Right renal pelvis (tissue), 4 donors: ENCODE measurements at regions not wholly inside any gene's neighbourhood (a gene's known extent, or its start where the extent isn't known, plus 50 kb on each side); places are given as distances from the start of the nearest gene placed in this dataset.
"Not testable (repeated sequence)": the region's sequence is repeated elsewhere in the genome, so short reads cannot be mapped to it uniquely, and the experiment has no call there.

Experiments used
- DNase-seq, 4 donors: peaks; one replicate each; pipeline ENCODE4 v3.0.0-alpha.2; 2013; ENCODE audit warnings: low read depth in 4 of 4, low spot score in 3 of 4, missing footprints in 1 of 4

DNA sequence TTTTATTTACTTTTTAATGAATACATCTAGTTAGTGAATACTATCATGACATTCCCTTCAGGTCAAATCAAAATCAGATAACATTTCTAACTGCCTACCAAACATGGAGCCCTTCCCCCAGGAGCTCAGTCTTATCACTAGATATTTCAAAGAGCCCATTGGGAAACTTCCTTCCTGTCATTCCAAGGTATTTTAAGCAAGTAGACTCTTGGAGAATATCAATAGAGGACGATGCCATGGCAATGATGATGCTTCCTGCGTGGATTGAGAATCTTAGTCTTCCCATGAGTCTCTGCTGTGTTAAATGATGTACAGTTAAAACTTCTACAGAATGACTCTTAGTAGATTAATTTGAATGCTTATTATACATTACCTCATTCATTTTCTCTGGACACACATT lies 384.9 kb downstream of the CENPW start:
- no peak for DNase-seq

DNA sequence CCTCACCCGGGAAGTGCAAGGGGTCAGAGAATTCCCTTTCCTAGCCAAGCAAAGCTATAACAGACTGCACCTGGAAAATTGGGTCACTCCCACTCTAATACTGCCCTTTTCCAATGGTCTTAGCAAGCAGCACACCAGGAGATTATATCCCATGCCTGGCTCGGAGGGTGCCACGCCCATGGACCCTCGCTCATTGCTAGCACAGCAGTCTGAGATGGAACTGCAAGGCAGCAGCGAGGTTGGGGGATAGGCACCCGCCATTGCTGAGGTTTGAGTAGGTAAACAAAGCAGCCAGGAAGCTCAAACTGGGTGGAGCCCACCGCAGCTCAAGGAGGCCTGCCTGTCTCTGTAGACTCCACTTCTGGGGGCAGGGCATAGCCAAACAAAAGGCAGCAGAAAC lies 386.5 kb downstream of the CENPW start:
- not testable (repeated sequence) for DNase-seq

DNA sequence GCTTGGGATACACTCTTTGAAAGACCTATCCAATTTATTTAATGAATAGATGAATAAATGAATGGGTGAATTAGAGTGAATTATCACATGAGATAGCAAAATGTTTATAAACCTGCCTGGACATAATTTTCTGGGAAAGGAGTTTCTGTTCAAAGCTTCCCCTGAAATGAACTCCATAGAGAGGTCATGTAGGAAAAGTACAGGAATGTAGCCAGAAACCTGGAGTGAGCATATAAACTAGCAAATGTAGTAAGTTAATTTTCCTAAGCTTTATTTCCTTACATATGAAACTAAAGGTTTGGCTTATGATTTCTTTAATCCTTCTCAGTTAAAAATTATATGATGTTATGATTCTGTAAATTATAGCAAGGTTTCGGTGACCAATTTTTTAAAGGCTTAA lies 380.3 kb upstream of the RSPO3 start:
- DNase-seq = no peak

DNA sequence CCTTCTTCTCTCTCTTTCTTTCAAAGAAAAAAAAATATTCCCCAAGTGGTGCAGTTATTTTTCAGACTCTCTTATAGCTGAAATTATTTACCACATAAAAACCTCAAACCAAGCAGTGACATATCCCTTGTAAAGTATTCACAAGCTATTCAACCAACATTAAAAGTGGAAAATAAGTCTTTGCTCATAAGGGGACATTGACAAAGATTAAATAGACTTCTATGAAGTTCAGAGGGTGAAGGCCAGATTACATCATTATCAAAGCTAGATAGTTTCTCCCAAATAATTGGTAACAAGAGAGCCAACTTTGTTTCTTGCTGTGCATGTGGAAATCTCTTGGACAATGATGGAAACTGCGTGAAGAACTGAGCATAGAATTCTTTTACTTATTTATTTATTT lies 379.8 kb upstream of the RSPO3 start:
- DNase-seq = no peak

DNA sequence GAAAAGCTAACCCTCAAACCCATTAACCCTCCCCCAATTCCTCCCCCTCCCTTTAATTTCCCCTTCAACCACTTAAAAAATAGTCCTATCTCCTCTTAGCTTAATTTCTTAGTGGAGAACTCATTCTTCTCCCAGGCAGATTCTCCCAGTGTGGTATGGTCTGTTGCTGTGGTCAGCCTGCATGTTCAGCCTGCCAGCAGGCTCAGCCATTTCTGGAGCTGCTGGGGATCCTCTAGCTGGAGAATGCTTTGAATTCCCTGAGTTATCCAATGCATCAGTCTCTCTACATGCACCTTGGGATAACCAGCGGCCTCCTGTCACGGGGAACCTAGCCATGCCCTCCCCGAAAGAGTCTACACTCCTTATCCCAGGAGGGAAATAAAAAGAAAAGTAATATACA lies 375.4 kb upstream of the RSPO3 start:
- no peak for DNase-seq

DNA sequence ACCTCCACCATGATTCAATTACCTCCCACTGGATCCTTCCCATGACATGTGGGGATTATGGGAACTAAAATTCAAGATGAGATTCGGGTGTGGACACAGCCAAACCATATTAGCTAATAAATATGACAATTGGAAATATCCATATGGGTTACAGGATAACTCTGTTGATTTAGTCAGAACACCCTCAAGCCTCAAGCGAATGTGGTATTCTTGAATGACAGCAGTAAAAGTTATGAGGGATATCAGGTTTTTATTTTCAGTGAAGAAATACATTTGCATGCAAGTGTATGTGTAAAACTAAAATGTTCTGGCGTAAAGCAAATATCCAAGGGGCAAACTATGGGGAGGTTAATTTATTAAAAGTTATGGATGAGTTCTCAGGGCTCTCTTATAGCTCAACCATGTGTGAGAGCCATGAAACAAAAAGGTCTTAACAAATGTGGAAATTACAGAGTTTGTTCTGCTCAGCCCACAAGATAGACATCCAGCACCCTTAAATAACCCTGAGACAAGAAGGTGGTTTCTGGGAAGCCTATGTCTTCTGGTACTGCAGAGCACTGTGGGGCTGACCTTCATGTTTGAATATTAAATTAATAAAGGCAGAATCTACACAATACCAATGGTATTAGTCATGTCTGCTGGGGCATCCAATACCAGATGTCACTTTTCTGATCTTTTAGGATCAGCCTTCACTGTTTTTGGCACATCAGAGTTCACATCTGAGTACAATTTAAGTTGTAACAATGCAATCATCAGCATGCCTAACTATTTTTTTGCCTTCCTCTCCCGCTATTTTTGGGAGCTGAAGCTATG lies 370.5 kb upstream of the RSPO3 start:
- no peak for DNase-seq

DNA sequence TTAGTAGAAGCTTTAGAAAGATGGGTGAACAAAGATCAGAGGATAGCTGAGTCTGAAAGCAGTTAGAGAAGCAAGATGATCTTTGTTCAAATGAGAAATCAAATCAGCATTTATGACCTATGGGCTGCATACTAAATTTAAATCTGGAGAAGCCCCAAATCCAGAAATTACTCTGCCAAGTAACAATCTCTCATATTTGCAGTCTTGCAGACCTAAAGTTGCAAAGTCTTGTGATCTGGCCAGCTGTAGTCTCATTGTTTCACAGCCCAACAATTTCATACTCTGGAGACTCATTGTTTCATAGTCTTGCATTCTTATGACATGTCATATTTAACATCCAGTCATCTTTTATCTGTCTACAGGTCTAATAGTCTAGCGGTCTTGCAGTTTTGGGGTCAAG lies 364.9 kb upstream of the RSPO3 start:
- DNase-seq = no peak

DNA sequence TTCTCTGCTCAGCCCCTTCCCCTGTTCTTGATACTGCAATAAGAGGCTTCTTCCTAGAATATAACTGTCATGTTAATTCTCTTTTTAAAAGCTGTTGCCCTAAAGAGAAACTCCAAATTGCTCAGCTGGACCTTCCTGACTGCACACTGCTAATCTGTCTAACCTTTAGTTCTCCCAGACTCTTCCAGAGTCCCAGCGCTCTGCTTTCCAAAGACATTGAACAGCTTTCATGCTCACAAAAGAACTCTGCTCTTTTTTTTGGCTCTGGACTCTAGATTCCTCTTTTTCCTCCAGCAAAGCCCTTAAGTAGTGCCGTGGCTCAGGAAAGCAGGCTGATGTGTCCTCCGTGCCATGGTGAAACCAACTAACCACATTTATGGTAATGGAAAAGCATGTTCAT lies 356.6 kb upstream of the RSPO3 start:
- DNase-seq = no peak

DNA sequence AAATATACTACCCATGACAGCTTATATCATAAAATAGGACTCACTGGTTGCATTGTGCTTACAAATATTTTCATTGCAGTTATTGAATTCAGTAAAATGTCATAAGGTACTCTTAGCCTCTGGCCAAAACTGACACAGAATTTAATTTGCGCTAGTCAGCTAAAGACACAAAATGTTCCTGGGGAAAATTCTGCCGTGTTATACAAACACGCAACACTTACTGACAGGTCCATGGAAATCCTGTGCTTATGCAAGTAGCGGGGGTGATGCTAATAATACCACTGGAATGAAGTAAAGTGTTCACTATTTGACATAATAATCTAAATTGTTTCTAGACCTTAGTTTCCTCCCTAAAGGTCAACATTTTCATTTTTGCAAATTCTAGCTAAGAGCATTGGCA lies 354.4 kb upstream of the RSPO3 start:
- no peak for DNase-seq

DNA sequence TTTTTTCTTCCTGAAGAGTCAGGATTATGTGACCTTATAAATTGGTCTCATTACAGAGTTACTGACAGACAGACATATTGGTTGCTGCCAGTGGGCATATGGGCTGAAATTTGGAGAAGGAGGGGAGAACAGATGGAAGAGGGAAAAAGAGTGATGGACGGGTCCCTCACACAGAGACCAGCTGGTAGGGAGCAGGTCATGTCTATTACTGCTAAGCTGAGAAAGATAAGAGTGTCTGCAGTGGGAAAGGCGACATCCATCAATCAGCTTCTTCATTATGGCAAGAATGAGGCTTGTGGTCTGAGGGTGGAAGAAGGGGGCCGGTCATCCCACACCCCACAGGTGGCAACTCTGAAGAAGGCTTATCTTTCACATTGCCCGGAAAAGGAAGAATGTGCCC lies 353.8 kb upstream of the RSPO3 start:
- no peak for DNase-seq

DNA sequence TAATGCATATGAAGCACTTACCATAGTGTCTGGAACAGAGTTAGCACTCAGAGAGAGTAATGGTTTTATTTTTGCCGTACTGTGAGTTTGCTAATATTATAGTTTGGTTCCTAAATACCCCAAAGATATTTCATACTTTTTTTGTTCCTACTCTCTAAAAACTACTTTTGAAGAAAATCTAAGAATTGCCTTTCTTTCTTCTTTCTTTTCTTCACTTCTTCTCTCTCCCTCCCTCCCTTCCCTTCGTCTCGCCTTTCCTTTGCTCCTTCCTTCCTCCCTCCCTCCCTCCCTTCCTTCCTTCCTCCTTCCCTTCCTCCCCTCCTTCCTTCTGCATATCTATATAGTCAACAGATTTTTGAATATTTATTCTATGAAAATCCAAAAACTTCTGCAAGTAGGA lies 351.7 kb upstream of the RSPO3 start:
- no peak for DNase-seq

DNA sequence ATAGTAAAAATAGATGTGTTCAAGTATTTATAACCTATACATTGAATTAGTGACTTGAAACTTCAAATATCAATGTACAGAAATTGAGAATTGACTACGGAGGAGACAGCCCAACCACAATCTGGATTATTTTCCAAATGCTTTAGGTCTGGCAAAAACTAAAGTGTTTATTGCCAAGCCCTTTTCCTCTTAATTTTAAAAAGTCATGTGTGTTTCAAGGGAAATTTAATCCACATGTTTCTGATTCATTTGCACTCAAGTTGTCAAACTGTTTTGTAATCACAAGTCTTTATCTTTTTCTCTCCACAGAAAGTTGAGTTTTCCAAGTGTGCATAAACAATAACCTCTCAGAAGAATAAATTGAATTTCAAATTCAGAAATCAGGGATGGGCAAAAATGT lies 350.8 kb upstream of the RSPO3 start:
- no peak for DNase-seq

DNA sequence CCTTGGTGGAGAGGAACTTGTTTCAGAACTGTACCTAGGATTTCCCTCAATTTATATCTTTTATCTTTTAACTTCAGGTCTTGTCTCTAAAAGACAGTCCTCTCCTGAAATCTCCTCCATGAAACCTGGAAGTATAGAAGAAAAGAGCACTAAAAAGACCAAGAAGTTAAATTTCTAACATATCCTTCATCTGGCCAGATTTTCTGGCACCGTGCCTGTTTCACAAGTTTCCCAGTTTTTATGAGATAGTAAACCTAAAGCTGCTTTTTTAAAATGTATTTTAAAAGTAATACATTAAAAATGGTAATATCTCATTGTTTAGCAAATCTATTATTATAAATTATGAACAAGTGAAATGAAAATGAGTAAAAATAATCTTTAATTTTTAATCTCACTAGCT lies 348.3 kb upstream of the RSPO3 start:
- DNase-seq = no peak

DNA sequence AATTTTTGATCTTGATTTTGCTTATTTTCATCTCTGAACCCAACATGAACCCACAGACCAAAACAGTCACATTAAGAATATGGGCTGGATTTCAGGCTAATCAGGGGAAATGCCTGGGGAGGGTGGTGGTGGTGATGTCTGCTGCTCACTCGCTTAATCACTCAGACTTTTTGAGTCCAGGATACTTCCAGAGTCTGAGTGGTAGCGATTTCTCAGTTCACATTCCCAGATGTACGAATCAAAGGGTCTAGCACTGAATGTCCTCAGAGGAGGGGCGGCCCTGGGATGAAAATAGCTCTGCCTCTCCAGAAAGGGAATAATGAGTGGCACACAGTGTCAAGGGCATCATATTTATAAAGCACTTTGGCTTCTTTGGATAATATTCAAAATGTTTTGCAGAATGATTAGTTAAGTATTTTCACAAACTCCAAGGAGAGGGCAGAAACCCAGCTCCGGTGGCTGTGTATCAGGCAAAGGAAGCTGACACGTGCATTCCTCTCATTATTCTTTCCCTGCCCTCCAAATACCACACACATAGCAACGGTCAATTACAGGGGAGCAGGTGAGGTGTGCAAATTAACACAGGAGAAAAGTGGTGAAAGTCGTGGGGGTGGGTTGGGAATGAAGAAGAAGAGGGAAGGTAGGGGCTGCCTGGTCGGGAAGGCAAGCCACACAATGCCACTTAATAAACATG lies 345.2 kb upstream of the RSPO3 start:
- no peak for DNase-seq

DNA sequence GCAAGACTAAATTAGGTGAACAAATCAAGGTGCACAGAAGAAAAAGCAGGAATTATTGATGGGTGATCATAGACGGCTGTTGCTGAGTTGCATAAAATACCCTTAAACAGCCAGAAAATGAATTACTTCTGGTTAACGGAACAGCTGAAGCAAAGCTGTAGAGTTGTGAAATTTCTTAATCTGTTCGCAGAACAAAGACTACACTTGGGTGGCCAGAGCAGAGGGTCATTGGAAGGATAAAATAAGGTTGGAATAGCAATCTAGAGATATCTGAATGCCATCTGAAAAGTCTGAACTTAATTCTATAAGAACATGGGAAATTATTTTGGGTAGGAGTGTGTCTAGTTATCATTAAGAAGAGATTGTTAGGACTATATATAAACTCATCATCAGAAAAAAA lies 339.1 kb upstream of the RSPO3 start:
- no peak for DNase-seq

DNA sequence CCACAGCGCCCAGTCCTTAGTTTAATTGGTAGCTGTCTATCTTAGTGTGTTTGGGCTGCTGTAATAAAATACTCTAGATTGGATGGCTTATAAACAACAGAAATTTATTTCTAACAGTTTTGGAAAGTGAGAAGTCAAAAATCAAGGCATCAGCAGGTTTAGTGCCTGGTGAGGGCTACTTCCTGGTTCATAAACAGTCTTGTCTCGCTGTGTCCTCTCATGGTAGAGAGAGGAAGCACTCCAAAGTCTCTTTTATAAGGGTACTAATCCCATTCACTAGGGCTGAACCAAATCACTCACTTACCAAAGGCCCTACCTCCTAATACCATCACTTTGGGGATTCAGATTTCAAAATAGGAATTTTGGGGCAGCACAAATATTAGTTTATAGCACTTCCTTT lies 336.9 kb upstream of the RSPO3 start:
- DNase-seq = no peak

DNA sequence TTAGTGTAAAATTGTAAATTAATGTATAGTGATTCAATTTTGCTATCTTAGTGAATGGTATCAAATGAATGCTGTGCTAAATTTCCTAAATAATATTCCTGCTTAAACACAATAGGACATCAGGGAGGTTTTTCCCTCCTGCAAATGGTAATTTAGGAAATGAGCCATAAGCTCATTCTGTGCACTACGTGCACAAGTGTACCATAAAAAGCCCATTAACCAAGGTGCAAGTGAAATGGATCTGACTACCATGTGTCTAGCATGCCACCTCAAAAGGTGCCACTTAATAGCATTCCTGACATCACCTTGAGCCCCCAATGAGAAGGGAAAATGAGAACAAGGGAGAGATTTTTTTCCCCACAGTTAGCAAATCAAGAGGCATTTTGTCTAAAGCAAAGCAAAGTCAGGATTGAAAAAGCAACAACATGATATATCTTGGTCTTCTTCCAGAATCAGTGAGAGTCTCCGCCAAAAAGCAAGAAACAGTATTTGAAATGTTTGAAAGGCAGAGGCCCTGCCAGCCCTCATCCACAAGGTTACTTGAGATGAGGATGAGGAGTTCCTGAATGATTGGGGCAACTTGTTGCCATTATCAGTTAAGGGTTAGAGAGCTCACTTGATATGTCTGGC lies 334.2 kb upstream of the RSPO3 start:
- no peak for DNase-seq

DNA sequence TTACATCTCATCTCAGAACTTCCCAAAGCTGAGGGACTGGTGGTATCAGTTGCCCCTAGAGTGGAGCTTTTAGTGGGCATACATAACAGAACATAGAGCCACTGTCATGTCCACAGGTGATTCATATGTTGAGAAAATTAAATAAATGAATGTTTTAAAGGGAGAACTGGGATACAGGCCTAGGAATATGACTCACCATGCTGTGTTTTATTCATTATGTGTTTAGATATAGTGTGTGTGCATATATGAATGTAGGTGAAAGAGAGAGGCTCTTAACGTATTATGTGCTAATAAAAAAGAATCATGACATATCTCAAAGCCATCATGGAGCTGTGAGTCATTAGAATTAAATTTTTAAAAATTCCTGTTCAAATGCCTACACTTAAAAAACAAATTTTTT lies 332.2 kb upstream of the RSPO3 start:
- no peak for DNase-seq

DNA sequence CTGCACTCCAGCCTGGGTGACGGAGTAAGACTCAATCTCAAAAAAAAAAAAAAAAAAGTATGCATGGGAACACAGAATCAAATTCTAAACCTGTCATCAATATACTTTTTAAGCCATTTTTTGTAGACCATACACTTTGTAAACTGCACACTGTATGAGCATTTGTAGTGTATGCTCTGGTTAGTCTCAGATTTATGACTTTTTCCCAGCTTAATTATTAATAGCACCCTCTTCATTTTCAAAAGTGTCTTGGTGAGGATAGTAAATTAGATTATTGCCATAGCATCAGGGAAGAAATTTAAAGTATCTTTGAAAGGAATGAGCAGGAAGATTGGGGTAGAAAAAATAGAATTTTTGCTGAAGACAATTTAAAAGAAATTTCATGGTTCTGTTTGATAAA lies 330.8 kb upstream of the RSPO3 start:
- DNase-seq = no peak

DNA sequence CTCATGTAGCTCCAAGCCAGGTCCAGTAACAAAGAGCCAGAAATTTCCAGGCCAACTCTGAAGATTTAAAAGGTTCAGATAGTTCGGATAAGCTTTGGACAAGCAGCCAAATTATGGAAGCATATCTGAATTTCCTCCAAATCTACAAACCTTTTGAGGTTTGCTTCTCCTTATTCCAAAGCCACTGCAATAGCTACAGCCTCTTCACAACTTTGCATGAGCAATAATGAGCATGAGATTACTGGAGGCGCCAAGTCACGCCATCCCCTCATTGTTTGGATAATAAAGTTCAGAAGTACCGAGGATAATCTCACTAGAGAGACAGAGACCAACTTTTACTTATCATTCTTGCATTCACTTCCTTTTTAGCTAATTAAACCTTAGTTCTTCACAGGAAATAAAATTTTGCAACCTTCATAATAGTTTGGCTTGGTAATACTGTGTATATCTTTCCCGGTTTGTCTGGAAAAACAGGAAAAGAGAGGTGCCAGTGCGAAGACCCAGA lies 329.6 kb upstream of the RSPO3 start:
- no peak for DNase-seq

DNA sequence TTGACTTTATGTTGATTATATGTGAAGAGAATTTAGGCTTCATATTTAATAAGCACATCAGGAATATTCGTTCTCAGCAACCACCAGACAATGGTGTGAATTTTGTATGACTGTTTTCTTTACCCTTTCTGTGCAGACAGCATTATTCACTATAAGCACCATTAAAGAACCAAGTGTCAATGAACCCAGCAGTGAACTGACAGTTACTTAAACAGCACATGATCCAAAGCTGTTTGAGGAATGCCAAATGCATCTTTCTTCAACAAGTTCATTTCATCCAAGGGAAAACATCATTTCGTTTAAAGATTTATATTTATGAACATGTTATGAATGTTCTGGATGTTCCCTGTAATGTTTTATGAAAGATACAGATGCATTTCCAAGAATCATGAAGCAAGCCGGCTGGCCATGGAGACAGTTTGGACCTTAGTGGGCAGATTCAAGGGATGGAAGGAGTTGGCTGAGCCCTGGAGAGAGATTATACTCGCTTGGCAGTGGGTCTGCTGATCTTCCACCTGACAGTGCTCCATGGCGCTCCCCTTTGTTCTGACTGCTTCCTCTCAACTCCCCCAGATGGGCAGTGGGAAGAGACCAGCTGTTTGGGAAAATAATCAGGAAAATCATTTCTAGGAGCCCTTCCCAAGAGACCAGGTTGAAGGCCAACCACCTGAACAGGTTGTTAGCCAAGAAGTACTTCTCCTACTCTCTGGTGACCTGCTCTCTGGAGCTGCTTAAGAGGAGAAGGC lies 326.0 kb upstream of the RSPO3 start:
- no peak for DNase-seq
